ENCODE measurements at regions not wholly inside any gene's neighbourhood (a gene's known extent, or its start where the extent isn't known, plus 50 kb on each side); places are given as distances from the start of the nearest gene placed in this dataset.

GRCh38 chr13:37163641-37164265, 58.3 kb upstream of the CSNK1A1L start:
- TF ChIP-seq, protein P1, sequence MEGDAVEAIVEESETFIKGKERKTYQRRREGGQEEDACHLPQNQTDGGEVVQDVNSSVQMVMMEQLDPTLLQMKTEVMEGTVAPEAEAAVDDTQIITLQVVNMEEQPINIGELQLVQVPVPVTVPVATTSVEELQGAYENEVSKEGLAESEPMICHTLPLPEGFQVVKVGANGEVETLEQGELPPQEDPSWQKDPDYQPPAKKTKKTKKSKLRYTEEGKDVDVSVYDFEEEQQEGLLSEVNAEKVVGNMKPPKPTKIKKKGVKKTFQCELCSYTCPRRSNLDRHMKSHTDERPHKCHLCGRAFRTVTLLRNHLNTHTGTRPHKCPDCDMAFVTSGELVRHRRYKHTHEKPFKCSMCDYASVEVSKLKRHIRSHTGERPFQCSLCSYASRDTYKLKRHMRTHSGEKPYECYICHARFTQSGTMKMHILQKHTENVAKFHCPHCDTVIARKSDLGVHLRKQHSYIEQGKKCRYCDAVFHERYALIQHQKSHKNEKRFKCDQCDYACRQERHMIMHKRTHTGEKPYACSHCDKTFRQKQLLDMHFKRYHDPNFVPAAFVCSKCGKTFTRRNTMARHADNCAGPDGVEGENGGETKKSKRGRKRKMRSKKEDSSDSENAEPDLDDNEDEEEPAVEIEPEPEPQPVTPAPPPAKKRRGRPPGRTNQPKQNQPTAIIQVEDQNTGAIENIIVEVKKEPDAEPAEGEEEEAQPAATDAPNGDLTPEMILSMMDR (IDR thresholded peaks at IDR 0.05) = no peak
- TF ChIP-seq POLR2A (IDR thresholded peaks at IDR 0.05) = no peak

Measured in right lobe of liver (tissue), 4 donors.